ENCODE measurements at regions not wholly inside any gene's neighbourhood (a gene's known extent, or its start where the extent isn't known, plus 50 kb on each side); places are given as distances from the start of the nearest gene placed in this dataset.
"Not testable (repeated sequence)": the region's sequence is repeated elsewhere in the genome, so short reads cannot be mapped to it uniquely, and the experiment has no call there.

DNA sequence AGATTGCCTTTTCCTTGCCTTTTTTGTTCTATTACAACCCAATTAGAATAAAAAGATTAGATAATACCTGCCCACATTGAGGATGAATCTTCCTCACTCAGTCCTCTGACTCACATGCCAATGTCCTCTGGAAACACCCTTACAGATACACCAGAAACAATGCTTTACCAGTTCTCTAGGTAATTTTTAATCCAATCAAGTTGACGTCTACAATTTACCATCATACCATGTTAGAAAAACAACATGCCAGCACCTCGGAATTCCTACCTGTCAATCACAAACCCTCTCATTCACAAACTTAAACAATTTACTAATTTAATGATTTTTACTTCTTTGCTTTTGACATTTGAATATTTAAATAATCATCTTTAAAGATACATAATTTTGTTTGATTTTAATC, 953.8 kb downstream of the TRHDE start:
- no peaks in the 10 kb centered on the region for H3K9me3 ChIP-seq (replicated peaks; ENCODE audit: control insufficient read depth, low read depth, low read length)
- 67% methylated on average over 1 of the region's 2 CpGs for WGBS (ENCODE audit: insufficient coverage)
- H3K27ac ChIP-seq (ENCODE audit: low read length), result no peak overlapping the region
- H3K27me3 ChIP-seq (ENCODE audit: control insufficient read depth, insufficient read depth, low read length), result no peaks in the 10 kb centered on the region
- no peaks in the 10 kb centered on the region for H3K36me3 ChIP-seq (ENCODE audit: control insufficient read depth, insufficient read depth, low read length)
- no peaks in the 10 kb centered on the region for H3K4me1 ChIP-seq (ENCODE audit: control insufficient read depth, insufficient read depth, low read length)
- no peak overlapping the region for H3K4me3 ChIP-seq (ENCODE audit: low read length)
- no peak for DNase-seq

DNA sequence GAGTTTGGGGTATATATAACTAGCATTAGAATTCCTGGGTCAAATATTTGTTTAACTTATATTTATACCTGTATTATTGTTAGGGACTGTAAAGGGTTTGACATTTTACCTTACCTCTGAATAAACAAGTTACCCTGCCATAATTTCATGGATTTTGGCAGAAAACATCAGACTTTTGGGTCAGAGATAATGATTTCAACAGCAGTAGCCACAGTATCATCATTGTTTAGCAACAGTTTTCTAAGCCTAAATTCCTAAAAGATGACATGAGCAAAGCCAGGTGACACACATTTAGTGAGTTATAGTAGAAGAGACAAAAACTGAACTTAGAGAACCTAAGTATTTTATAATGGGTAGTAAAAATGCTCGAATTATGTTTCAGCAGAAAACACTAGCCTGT, 954.4 kb downstream of the TRHDE start:
- Histone ChIP-seq H3K4me1 (ENCODE audit: control insufficient read depth, insufficient read depth, low read length) (no peaks in the 10 kb centered on the region), H3K4me3 (ENCODE audit: low read length) (no peak overlapping the region), H3K27me3 (ENCODE audit: control insufficient read depth, insufficient read depth, low read length) (no peaks in the 10 kb centered on the region), H3K9me3 (replicated peaks; ENCODE audit: control insufficient read depth, low read depth, low read length) (peaks cover 2% of the 10 kb centered on the region), H3K36me3 (ENCODE audit: control insufficient read depth, insufficient read depth, low read length) (no peaks in the 10 kb centered on the region), H3K27ac (ENCODE audit: low read length) (no peak overlapping the region)
- no CpG with 5 or more reads among the region's 1 CpG for WGBS (ENCODE audit: insufficient coverage)
- DNase-seq, result no peak

DNA sequence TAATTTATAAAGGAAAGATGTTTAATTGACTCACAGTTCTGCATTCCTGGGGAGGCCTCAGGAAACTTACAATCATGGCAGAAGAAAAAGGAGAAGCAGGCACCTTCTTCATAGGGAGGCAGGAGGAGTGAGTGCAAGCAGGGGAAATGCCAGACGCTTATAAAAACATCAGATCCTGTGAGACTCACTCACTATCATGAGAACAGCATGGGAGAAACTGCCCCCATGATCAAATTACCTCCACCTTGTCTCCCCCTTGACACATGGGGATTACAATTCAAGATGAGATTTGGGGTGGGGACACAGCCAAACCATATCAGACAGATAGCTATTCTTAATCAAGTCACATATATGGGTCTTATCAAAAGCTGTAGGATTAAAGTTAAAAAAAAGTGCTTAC, 956.7 kb downstream of the TRHDE start:
- not testable (repeated sequence) for H3K4me1 ChIP-seq (ENCODE audit: control insufficient read depth, insufficient read depth, low read length); H3K4me3 ChIP-seq (ENCODE audit: low read length); H3K27me3 ChIP-seq (ENCODE audit: control insufficient read depth, insufficient read depth, low read length); H3K36me3 ChIP-seq (ENCODE audit: control insufficient read depth, insufficient read depth, low read length); DNase-seq; H3K27ac ChIP-seq (ENCODE audit: low read length)
- no CpG with 5 or more reads among the region's 1 CpG for WGBS (ENCODE audit: insufficient coverage)
- peaks cover 12% of the 10 kb centered on the region for H3K9me3 ChIP-seq (replicated peaks; ENCODE audit: control insufficient read depth, low read depth, low read length)

- Histone ChIP-seq H3K36me3 (ENCODE audit: control insufficient read depth, insufficient read depth, low read length) (no peaks in the 10 kb centered on the region), H3K9me3 (replicated peaks; ENCODE audit: control insufficient read depth, low read depth, low read length) (peaks cover 19% of the 10 kb centered on the region), H3K27ac (ENCODE audit: low read length) (no peak overlapping the region), H3K27me3 (ENCODE audit: control insufficient read depth, insufficient read depth, low read length) (no peaks in the 10 kb centered on the region), H3K4me3 (ENCODE audit: low read length) (no peak overlapping the region), H3K4me1 (ENCODE audit: control insufficient read depth, insufficient read depth, low read length) (no peaks in the 10 kb centered on the region)
- 100% methylated on average over 2 of the region's 3 CpGs for WGBS (ENCODE audit: insufficient coverage)
- no peak for DNase-seq
Measured at GRCh38 chr12:73235387-73235786, 963.2 kb downstream of the TRHDE start.

GRCh38 chr12:73240110-73240509, 967.9 kb downstream of the TRHDE start:
- WGBS (ENCODE audit: insufficient coverage), result no CpG with 5 or more reads among the region's 1 CpG
- Histone ChIP-seq H3K36me3 (ENCODE audit: control insufficient read depth, insufficient read depth, low read length) (no peaks in the 10 kb centered on the region), H3K27ac (ENCODE audit: low read length) (no peak overlapping the region), H3K4me3 (ENCODE audit: low read length) (no peak overlapping the region), H3K27me3 (ENCODE audit: control insufficient read depth, insufficient read depth, low read length) (no peaks in the 10 kb centered on the region), H3K4me1 (ENCODE audit: control insufficient read depth, insufficient read depth, low read length) (no peaks in the 10 kb centered on the region), H3K9me3 (replicated peaks; ENCODE audit: control insufficient read depth, low read depth, low read length) (peaks cover 2% of the 10 kb centered on the region)
- DNase-seq, result no peak

- H3K4me3 ChIP-seq (ENCODE audit: low read length), result no peak overlapping the region
- WGBS (ENCODE audit: insufficient coverage), result no CpG with 5 or more reads among the region's 1 CpG
- H3K36me3 ChIP-seq (ENCODE audit: control insufficient read depth, insufficient read depth, low read length), result no peaks in the 10 kb centered on the region
- no peaks in the 10 kb centered on the region for H3K4me1 ChIP-seq (ENCODE audit: control insufficient read depth, insufficient read depth, low read length)
- H3K27ac ChIP-seq (ENCODE audit: low read length), result no peak overlapping the region
- H3K27me3 ChIP-seq (ENCODE audit: control insufficient read depth, insufficient read depth, low read length), result no peaks in the 10 kb centered on the region
- H3K9me3 ChIP-seq (replicated peaks; ENCODE audit: control insufficient read depth, low read depth, low read length), result peaks cover 10% of the 10 kb centered on the region
- no peak for DNase-seq
Measured at GRCh38 chr12:73262788-73263381, 990.7 kb downstream of the TRHDE start.

DNA sequence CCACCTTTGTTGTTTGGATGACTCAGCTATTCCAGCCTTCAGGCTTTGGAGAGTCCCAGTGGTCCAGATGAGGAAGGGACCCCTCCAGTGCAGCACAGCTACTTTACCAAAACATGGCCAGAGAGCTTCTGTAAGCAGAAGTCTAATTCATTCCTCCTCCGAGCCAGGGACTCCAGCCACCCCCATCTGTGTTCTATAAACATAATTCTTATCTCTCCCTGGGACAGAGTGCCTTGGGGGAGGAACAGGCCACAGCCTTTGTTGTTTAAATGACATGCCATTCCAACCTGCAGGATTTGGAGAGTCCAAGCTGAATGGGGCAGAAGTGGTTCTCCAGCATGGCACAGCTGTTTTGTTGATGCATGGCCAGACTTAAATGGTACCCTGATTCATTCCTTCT, 994.0 kb downstream of the TRHDE start:
- Histone ChIP-seq H3K36me3 (ENCODE audit: control insufficient read depth, insufficient read depth, low read length) (no peaks in the 10 kb centered on the region), H3K27ac (ENCODE audit: low read length) (no peak overlapping the region), H3K27me3 (ENCODE audit: control insufficient read depth, insufficient read depth, low read length) (no peaks in the 10 kb centered on the region), H3K4me1 (ENCODE audit: control insufficient read depth, insufficient read depth, low read length) (no peaks in the 10 kb centered on the region), H3K9me3 (replicated peaks; ENCODE audit: control insufficient read depth, low read depth, low read length) (peaks cover 10% of the 10 kb centered on the region), H3K4me3 (ENCODE audit: low read length) (no peak overlapping the region)
- no peak for DNase-seq
- WGBS (ENCODE audit: insufficient coverage), result no CpG with 5 or more reads among the region's 1 CpG

DNA sequence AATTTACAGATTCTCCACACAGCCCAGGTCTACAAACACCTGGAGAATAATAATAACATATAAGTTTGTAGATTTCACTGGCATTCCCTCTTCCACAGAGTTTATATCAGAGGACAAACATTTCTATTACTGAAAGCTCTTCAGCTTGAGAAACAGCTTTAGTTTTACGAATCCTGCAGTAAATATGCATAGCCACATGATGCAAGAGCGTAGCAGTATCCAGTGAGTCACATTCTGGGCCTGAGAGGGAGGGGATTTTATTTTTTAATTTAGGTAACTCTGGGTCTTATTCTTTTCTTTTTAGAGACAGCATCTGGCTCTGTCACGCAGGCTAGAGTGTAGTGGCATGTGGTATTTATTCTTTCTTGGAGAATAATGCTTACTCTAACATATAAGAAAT, 1002.8 kb downstream of the TRHDE start:
- Histone ChIP-seq H3K27me3 (ENCODE audit: control insufficient read depth, insufficient read depth, low read length) (no peaks in the 10 kb centered on the region), H3K4me1 (ENCODE audit: control insufficient read depth, insufficient read depth, low read length) (no peaks in the 10 kb centered on the region), H3K9me3 (replicated peaks; ENCODE audit: control insufficient read depth, low read depth, low read length) (no peaks in the 10 kb centered on the region), H3K36me3 (ENCODE audit: control insufficient read depth, insufficient read depth, low read length) (no peaks in the 10 kb centered on the region), H3K27ac (ENCODE audit: low read length) (no peak overlapping the region), H3K4me3 (ENCODE audit: low read length) (no peak overlapping the region)
- no CpG with 5 or more reads among the region's 3 CpGs for WGBS (ENCODE audit: insufficient coverage)
- DNase-seq, result no peak

DNA sequence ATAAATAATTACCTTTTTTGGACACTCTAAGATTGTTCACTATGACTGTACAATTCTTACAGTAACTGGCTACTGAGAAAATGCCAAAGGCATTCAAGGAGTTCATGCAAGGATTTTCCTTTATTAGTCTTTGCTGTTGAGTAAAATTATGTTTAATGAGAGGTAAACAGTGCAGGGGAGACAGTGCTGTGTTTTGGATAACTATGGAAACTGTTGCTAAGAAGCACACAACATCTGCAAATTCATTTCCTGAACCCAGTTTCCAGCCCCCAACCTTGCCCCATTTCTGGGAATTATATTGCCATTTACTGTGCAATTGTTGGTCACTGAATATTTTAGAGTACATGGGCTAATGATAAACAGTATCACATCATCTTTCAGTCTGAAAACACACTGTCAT, 1005.8 kb downstream of the TRHDE start:
- no peaks in the 10 kb centered on the region for H3K36me3 ChIP-seq (ENCODE audit: control insufficient read depth, insufficient read depth, low read length)
- peak; percentile 25 for DNase-seq
- no peaks in the 10 kb centered on the region for H3K27me3 ChIP-seq (ENCODE audit: control insufficient read depth, insufficient read depth, low read length)
- no peaks in the 10 kb centered on the region for H3K9me3 ChIP-seq (replicated peaks; ENCODE audit: control insufficient read depth, low read depth, low read length)
- H3K4me3 ChIP-seq (ENCODE audit: low read length), result no peak overlapping the region
- H3K4me1 ChIP-seq (ENCODE audit: control insufficient read depth, insufficient read depth, low read length), result no peaks in the 10 kb centered on the region
- no peak overlapping the region for H3K27ac ChIP-seq (ENCODE audit: low read length)

GRCh38 chr12:73301530-73301929, 1029.4 kb downstream of the TRHDE start:
- Histone ChIP-seq H3K27me3 (ENCODE audit: control insufficient read depth, insufficient read depth, low read length) (no peaks in the 10 kb centered on the region), H3K27ac (ENCODE audit: low read length) (no peak overlapping the region), H3K9me3 (replicated peaks; ENCODE audit: control insufficient read depth, low read depth, low read length) (no peaks in the 10 kb centered on the region), H3K4me1 (ENCODE audit: control insufficient read depth, insufficient read depth, low read length) (no peaks in the 10 kb centered on the region), H3K36me3 (ENCODE audit: control insufficient read depth, insufficient read depth, low read length) (no peaks in the 10 kb centered on the region), H3K4me3 (ENCODE audit: low read length) (no peak overlapping the region)
- WGBS (ENCODE audit: insufficient coverage), result no CpG with 5 or more reads among the region's 2 CpGs
- no peak for DNase-seq

- no peak overlapping the region for H3K27ac ChIP-seq (ENCODE audit: low read length)
- no peaks in the 10 kb centered on the region for H3K9me3 ChIP-seq (replicated peaks; ENCODE audit: control insufficient read depth, low read depth, low read length)
- no peaks in the 10 kb centered on the region for H3K36me3 ChIP-seq (ENCODE audit: control insufficient read depth, insufficient read depth, low read length)
- H3K4me3 ChIP-seq (ENCODE audit: low read length), result no peak overlapping the region
- no peak for DNase-seq
- H3K27me3 ChIP-seq (ENCODE audit: control insufficient read depth, insufficient read depth, low read length), result no peaks in the 10 kb centered on the region
- no peaks in the 10 kb centered on the region for H3K4me1 ChIP-seq (ENCODE audit: control insufficient read depth, insufficient read depth, low read length)
- no CpG with 5 or more reads among the region's 2 CpGs for WGBS (ENCODE audit: insufficient coverage)
Measured at GRCh38 chr12:73307260-73307659, 1035.1 kb downstream of the TRHDE start.
